Stimulated activated CD4-positive, alpha-beta T cell treated with anti-CD3 and anti-CD28 coated beads, Interleukin-2, amount 100 ng/mL, for 4 hours (primary cell): ENCODE measurements at regions not wholly inside any gene's neighbourhood (a gene's known extent, or its start where the extent isn't known, plus 50 kb on each side); places are given as distances from the start of the nearest gene placed in this dataset.

Experiments used
- DNase-seq: peaks from one replicate; pipeline ENCODE4 v3.0.0-alpha.2; 2020; ENCODE audit warnings: low read depth

DNA sequence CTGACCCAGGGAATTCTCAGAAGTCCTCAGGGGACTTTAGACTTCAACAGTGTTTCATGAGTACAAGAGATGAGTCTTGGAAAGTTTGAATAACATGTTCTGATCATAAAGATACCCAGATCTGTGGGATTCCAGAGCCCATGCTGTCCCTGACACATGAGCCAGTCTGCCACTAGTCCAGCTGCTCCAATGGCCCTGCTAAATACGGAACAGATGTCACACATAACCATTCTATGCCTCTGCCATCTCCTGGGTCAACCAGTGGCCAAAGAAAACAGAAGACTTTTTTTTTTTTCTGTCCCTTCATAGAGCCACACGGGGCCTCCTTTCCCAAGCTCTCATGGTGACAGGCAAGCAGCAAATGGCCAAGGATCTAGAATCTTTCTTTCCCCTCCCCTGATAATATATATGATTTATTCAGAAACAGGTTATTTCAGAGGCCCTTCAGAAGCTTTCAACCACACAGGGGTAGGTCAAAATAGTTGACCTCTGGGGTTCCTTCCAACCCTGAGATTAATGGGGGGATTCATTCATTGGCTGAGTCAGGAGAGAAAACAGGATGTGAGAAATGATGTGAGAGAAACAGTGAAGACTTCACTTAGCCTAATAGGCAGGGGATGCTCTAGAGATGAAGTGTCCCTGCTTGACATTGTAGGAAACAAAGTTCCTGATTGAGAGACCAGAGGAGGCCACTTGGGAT lies 367.7 kb downstream of the CDK5RAP2 start:
- DNase-seq, result no peak

DNA sequence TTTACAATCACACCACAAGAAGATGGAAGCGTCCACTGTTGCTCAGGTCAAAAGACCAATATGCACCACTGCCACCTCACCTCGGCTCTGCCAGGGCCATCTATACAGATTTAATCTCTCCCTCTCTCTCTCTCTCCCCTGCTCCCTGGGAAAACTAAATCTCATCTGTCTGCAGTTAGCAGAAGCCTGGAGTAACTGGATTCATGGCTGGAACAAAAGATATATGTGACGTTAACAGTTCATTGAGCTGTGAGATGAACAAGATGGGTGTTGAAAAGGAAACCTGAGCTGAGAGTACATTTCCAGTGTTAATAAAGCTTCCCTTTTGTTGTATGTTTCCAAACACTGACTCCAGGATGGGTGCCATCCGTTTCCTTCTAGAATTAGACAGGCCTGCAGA lies 369.7 kb downstream of the CDK5RAP2 start:
- DNase-seq, result no peak

DNA sequence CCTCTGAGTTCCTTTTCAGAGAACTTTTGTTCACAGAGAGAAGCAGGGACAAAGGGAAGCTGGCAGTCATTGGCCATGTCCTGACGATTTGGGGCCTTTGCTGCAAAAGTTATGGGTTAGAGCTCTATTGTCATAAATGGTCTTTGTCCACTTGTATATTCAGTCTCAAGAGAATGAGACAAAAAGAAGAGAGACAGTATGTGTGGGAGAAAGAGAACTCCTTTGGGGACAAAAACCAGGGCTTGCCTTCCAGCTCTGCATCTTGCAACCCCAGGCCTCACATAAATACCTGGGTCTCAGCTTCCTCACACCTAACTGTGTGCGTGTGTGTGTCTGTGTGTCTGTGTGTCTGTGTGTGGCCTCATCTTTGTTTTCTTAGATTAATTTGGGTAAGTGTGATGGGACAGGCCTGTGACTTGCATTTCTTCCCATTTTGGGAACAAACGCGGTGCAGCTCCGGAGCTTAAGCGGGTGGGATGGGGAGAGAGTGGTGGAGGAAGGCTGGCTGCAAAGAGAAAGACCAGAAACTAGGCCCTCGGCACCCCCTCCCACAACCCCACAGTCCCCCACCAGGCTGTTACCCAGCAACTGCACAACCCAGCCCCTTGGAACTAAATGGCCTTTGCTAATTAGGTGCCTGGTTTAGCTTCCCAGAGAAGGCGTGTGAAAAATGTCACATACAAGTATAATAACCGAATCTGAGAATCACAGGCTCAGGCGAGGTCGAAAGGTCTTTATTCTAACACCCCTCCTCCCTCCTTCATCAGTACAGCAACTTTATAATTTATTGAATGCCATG lies 376.9 kb downstream of the CDK5RAP2 start:
- no peak for DNase-seq

DNA sequence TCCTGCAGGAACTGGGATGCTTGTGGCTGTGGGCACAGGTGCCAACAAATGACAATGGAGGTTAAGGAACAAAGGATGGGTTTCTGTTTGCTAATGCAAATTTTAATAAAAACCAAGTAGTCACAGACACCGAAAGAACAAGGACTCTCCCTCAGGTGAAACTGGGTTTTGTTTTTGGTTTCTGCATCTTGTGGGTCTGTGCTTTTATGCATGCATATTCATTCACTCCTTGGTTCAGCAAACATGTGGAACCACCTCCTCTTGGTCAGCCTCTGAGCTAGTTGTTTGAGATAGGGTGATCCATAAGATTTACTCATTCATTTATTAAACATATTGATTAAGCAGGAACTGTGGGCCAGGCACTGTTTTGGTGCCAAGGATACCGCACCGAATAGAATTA lies 381.9 kb downstream of the CDK5RAP2 start:
- no peak for DNase-seq

DNA sequence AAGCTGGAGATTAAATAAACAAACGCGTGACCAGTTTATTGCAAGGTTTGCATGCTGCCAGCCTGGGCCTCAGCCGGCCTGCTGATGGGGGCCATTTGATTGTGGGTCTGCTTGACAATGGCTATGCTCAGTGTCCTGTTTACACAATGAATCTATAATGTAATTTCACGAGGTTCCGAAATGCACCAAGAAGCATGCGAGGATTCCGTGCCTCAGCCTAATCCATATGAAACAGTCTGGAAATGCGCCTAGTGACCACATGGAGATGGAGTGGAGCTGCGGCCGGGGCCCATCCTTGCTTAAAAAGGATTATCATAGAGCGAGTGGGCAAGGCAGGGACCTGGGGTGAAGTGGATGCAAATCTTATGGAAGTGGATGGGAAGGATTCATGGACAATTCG lies 382.4 kb downstream of the CDK5RAP2 start:
- no peak for DNase-seq

- no peak for DNase-seq
Observed at GRCh38 chr9:120191141-120191540, 388.8 kb downstream of the CDK5RAP2 start.

DNA sequence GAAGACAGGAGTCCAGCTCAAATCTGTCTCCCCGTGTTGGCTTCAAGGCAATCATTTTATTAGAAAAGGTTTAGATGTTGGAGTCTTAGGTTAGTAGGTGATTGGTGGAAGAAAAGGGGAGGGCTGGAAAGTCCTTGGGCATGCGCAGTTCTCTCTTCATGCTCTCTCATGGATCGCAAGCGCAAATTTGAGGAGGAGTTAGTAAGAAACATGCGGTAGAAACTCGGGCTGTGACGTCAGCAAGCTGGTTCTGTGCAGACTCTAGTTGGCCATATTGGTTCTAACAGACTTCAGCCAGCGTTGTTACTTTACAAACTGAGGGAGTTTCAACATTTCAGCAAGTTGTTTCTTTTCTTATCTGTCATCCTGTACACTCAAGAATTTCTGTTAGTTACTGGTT lies 392.2 kb downstream of the CDK5RAP2 start:
- DNase-seq, result no peak

DNA sequence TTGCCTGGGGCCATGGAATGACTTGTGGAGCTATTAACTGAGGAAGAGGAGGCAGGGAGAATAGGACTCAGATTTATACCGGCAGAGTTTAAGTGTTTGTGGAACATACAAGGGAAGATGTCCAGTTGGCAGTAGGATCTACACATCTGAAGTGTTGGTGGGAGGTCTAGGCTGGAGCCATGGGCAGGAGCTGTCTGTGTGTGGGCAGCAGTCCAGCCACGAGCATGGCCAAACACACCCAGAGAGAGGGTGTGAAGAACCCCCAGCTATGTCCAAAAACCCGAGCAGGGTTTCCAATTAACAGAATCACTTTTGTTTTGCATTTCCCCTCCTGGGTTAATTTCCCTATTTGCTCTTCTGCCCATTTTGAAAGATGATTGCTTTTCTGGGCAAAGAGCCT lies 393.7 kb downstream of the CDK5RAP2 start:
- no peak for DNase-seq

DNA sequence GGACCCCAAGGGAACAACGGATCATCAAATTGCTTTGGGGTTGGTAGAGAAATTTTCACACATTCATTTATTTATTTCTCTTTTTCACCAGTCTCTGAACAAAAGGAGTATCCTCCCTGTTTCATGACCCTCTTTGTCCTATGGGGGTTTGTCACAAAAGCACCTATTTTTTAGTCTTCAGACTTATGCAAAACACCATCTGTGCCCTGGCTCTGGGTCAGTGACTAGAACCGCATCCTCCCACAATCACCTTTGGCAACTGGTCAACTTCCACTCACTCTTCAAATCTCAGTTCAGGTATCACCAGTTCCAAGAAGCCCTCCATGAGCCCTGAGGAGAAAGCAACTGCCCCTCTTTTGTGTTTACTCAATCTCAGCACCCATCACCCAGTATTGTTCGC lies 395.7 kb downstream of the CDK5RAP2 start:
- no peak for DNase-seq

GRCh38 chr9:120183615-120184014 lies 396.4 kb downstream of the CDK5RAP2 start:
- no peak for DNase-seq

- DNase-seq, result no peak
Observed at GRCh38 chr9:120182011-120182410, 398.0 kb downstream of the CDK5RAP2 start.

DNA sequence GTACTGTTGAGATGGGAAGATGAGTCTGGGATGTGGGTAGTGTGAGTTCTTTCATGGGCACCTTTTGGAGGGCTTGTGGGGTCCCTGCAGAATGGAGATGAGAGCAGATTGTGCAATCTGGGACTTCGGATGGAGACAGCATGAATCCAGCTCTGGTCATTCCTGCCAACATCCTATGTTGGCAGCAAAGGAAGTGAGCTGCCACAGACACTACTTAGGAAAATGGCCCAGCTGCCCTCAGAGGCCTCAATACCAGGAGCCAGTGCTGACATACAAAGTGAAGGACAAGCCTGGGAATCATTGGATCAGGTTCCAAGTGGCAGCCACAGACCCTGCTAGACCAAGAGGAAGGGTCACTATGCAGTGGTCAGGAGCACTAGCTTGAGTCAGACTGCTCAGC lies 402.8 kb downstream of the CDK5RAP2 start:
- DNase-seq, result no peak

DNA sequence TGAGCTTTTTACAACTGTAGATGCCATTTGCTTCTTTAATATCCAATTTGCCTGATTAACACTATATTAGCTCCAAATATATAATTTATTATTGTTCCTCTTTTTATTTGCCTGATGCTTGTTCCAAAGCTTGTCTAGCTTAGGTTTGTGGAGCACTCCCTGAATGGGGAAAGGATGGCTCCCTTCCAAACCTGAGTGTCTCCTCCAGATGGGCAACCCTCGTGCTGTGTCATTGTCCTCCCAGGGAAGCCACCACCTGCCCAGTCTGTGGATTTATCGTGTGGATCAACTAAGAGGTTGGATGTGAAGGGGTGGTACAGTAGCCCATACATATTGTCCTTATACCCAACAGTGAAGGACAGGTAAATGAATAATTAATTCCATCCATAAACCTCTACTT lies 404.9 kb downstream of the CDK5RAP2 start:
- no peak for DNase-seq

GRCh38 chr9:120161776-120162175 lies 418.2 kb downstream of the CDK5RAP2 start:
- no peak for DNase-seq

DNA sequence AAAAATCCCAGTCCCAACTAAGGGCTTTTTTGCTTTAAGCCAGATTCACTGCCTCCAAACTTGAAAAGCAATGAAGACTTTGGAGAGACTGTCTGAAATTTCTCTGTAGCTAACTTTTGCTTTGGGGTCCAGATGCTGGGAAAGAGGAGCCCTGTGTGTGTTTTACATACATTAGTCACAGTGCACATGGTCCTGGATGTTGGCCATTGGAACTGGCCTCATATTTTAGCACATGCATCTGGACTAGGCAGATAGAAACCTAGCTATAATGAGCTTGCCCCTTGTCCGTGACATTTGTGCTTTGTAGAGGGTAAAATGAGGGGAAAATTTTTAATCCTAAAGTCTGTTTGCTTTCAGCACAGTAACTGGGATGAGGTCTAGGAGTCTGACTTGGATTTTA lies 421.7 kb downstream of the CDK5RAP2 start:
- DNase-seq, result no peak

DNA sequence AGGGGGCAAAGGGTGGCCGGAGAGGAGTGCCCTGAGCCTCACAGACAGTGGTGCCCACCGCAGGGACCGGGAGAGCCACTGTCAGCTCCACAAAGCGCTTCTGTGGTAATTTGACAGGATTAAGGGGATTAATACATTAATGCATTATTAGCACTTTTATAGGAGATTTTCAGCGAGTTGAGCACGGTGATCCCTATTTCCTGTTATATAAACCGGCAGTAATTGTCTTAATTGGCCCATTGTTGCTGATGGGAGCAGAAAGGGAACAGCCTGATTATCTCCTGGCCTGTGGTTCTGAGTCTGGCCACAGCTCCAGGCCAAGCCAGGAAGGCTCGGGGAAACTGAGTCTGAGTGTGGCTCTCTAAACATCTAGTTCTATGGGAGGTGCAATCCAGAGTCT lies 423.6 kb downstream of the CDK5RAP2 start:
- no peak for DNase-seq

- DNase-seq, result no peak
Observed at GRCh38 chr9:120153258-120153657, 426.7 kb downstream of the CDK5RAP2 start.

DNA sequence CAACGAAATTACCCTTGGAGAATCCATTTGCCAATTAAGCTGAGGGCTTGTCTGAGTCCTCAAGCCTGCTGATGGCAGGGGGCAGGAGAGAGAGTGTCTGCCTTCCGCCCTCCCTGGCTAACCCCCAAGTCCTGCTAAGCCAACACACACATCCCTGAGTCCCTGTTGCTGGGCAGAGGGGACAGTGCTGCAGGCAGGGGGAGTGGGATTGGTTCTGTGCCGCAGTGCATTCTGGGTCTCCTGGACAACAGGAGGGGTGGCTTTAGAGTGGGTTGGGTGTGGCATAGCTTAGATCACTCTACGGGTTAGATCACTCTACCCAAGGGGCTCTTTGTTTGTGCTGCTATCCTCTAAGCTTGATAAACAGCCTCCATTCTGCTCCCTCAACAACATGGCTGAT lies 427.7 kb downstream of the CDK5RAP2 start:
- DNase-seq, result no peak

DNA sequence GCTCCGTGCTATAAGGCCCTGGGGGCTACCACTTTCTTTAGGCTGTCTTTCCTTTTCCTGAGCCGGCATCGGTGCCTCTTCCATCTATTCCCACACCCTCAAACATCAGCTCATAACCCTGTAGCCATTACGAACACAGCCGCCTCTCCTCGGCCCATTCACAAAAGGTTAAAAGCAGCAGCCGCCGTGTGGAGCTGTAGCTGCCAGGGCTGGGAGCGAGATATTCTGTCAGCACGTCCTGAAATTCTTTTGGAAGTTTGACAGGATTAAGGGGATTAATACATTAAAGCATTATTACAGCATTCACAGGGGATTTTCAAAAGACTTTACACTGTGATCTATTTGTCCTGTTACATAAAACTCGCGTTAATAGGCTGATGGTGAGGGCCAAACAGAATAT lies 428.2 kb downstream of the CDK5RAP2 start:
- DNase-seq, result no peak

DNA sequence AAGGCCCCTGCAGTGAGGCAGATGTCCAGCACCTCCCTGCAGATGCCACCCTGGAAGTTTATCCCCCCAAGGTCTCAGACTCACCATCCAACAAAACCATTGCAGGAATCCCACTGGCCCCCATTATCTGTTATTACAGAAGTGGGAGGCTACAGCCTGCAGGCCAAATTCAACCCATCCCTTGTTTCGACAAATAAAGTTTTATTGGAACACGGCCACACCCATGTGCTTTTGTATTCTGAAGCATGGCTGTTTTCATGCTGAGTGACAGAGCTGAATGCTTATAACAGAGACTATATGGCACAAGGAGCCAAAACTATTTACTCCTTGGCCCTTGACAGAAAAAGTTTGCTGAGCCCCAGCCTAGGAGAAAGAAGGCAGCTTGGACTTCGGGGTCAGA lies 428.8 kb downstream of the CDK5RAP2 start:
- no peak for DNase-seq

- DNase-seq, result no peak
Observed at GRCh38 chr9:120138955-120139354, 441.0 kb downstream of the CDK5RAP2 start.

DNA sequence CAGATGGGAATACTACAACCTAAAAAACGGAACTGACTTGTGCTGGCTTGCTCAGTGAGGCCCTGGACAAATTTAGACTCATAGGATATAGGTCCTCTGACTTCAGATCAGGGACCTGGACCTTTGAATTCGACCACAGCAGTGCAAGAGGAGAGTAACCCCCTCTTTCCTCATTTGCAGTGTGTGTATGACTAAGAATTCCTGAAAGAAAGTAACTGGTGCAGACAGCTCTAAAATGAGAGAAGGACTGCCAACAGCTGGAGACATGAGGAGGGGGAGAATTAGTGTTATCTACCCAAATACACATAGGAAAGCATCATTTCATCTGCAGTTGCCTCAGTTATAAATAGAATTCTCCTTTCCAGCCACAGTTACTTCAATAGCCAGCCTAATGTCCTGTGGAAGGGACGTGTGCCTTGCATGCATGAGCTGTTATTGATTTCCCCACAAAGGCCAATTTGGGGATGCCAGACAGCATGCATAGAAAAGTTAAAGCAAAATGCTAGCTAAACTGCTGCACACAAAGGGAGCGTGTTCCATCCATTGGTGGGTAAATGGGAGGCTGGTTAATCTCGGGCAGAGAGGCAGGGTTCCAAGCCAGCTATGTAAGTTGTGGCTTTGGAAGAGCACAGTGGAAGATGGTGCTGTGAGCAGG lies 442.7 kb downstream of the CDK5RAP2 start:
- DNase-seq, result no peak

DNA sequence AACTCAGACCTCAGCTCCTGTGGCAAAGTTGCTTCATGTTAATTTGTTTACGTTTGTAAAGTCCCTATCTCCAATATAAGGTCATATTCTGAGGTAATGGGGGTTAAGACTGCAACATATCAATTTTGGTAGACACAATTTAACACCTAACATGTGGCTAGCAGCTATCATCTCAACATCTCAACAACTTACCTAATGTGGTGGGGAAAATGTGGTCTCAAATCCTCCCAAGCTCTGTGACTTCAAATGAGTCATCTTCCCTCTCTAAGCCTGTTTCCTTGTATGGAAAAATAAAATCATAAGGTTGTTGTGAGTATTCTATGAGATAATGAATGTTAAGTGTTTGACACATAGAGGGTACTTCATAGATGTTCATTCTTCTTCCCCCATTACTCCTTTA lies 443.3 kb downstream of the CDK5RAP2 start:
- no peak for DNase-seq
